Body of pancreas (tissue), 4 donors: ENCODE measurements at regions not wholly inside any gene's neighbourhood (a gene's known extent, or its start where the extent isn't known, plus 50 kb on each side); places are given as distances from the start of the nearest gene placed in this dataset.

ENCODE experiments used
- POLR2A ChIP-seq, 3 donors: fragments of 450-650 bp; IDR thresholded peaks; one replicate each; pipeline ENCODE4 v1.6.1; 2016; ENCODE audit warnings: antibody characterized with exemption in 3 of 3, mild to moderate bottlenecking in 2 of 3
- TF ChIP-seq, protein P1 (sequence below), 7 experiments: fragments of 450-650 bp in 4 of 7; fragments of 200-600 bp in 3 of 7; sonication (generic) in 3 of 7; IDR thresholded peaks; one replicate each; pipeline ENCODE4 v1.5.1; 2016 to 2019; ENCODE audit warnings: antibody characterized with exemption in 7 of 7

DNA sequence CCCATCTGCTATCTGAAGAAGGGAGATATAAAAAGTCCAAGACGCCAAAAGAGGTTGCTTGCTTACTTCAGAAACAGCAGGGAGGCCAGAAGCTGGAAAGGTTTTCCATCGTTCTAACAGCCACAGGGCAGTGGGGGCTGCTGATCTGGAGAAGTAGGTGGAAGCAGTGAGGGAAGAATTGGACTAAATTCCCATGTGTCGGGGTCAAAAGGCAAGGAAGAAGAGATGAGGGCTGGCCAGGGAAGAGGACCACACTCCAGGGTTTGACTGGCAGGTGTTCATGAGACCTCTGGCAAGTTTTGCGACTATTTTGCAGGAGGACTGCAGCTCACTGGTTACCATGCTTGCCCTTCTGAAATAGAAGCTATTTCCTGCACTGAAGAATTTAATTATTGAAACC is 91.0 kb downstream of the SCG2 start:
- no peak for TF ChIP-seq POLR2A (IDR thresholded peaks at IDR 0.05)
- TF ChIP-seq, protein P1, sequence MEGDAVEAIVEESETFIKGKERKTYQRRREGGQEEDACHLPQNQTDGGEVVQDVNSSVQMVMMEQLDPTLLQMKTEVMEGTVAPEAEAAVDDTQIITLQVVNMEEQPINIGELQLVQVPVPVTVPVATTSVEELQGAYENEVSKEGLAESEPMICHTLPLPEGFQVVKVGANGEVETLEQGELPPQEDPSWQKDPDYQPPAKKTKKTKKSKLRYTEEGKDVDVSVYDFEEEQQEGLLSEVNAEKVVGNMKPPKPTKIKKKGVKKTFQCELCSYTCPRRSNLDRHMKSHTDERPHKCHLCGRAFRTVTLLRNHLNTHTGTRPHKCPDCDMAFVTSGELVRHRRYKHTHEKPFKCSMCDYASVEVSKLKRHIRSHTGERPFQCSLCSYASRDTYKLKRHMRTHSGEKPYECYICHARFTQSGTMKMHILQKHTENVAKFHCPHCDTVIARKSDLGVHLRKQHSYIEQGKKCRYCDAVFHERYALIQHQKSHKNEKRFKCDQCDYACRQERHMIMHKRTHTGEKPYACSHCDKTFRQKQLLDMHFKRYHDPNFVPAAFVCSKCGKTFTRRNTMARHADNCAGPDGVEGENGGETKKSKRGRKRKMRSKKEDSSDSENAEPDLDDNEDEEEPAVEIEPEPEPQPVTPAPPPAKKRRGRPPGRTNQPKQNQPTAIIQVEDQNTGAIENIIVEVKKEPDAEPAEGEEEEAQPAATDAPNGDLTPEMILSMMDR (IDR thresholded peaks at IDR 0.05) = no peak
